DOHH2 (cell line): ENCODE measurements at regions not wholly inside any gene's neighbourhood (a gene's known extent, or its start where the extent isn't known, plus 50 kb on each side); places are given as distances from the start of the nearest gene placed in this dataset.

Source experiments
- H3F3A ChIP-seq: fragments of 200-600 bp; sonication (generic), shearing (Covaris generic); 2 replicates; pipeline ENCODE4 v1.6.0; 2016; ENCODE audit warnings: antibody characterized with exemption, mild to moderate bottlenecking; ENCODE audit not compliant: control insufficient read depth, insufficient read depth
- H3K27ac ChIP-seq: fragments of 200-600 bp; sonication (generic); 2 replicates; pipeline ENCODE4 v1.5.1; 2014; ENCODE audit warnings: low read depth, mild to moderate bottlenecking, low read length, moderate library complexity
- H3K27me3 ChIP-seq: fragments of 200-600 bp; sonication (generic); 2 replicates; pipeline ENCODE4 v1.6.1; 2014; ENCODE audit warnings: mild to moderate bottlenecking, low read length, mixed read lengths; ENCODE audit not compliant: control insufficient read depth
- H3K36me3 ChIP-seq: fragments of 200-600 bp; sonication (generic); 2 replicates; pipeline ENCODE4 v1.6.1; 2014; ENCODE audit warnings: mild to moderate bottlenecking, low read length, moderate library complexity, mixed read lengths; ENCODE audit not compliant: control insufficient read depth
- H3K4me1 ChIP-seq: fragments of 200-600 bp; sonication (generic); 2 replicates; pipeline ENCODE4 v1.6.1; 2014; ENCODE audit warnings: mild to moderate bottlenecking, low read length, mixed read lengths; ENCODE audit not compliant: control insufficient read depth
- H3K4me2 ChIP-seq: fragments of 200-600 bp; sonication (generic); 2 replicates; pipeline ENCODE4 v1.6.0; 2014; ENCODE audit warnings: mild to moderate bottlenecking, low read length, moderate library complexity
- H3K4me3 ChIP-seq: fragments of 200-600 bp; sonication (generic); 2 replicates; pipeline ENCODE4 v1.5.1; 2014; ENCODE audit warnings: mild to moderate bottlenecking, low read length, mixed read lengths
- H3K79me2 ChIP-seq: fragments of 200-600 bp; sonication (generic); 2 replicates; pipeline ENCODE4 v1.6.1; 2014; ENCODE audit warnings: mild to moderate bottlenecking, low read length, mixed read lengths; ENCODE audit not compliant: control insufficient read depth
- H3K9me2 ChIP-seq: fragments of 200-600 bp; sonication (generic); replicated peaks from 2 replicates; pipeline ENCODE4 v1.6.1; 2014; ENCODE audit warnings: mild to moderate bottlenecking, low read length, mixed read lengths; ENCODE audit not compliant: control insufficient read depth
- H3K9me3 ChIP-seq: fragments of 200-600 bp; sonication (generic); 2 replicates; pipeline ENCODE4 v1.6.1; 2014; ENCODE audit warnings: antibody characterized with exemption, low read length, mixed read lengths; ENCODE audit not compliant: control insufficient read depth, insufficient read depth
- H4K20me1 ChIP-seq: fragments of 200-600 bp; sonication (generic); 2 replicates; pipeline ENCODE4 v1.6.0; 2014; ENCODE audit warnings: low read depth, mild to moderate bottlenecking, antibody characterized with exemption, low read length, moderate library complexity; ENCODE audit not compliant: control insufficient read depth, insufficient read depth
- CTCF ChIP-seq: fragments of 200-600 bp; sonication (generic); IDR thresholded peaks from one replicate; pipeline ENCODE4 v1.5.1; 2014; ENCODE audit warnings: antibody characterized with exemption, mild to moderate bottlenecking, low read depth, low read length; ENCODE audit not compliant: poor library complexity, severe bottlenecking
- EZH2phosphoT487 ChIP-seq: fragments of 200-600 bp; sonication (generic); IDR thresholded peaks from 2 replicates; pipeline ENCODE4 v1.6.1; 2017; ENCODE audit warnings: borderline replicate concordance, mild to moderate bottlenecking, antibody characterized with exemption, low read length, moderate library complexity, mixed read lengths

DNA sequence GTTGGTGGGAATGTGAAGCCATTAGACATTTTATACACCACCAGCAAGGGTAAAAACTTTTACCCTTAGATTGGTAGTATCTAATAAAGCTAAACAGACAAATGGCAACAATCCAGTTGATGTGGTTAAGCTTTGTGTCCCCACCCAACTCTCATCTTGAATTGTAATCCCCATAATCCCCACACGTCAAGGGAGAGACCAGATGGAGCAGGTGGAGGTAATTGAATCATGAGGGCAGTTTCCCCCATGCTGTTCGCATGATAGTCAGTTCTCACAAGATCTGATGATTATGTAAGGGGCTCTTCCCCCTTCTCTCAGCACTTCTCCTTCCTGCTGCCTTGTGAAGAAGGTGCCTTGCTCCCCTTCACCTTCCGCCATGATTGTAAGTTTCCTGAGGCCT is 602.3 kb downstream of the NUF2 start:
- no peak overlapping the region for H3K4me3 ChIP-seq
- no peak for TF ChIP-seq EZH2phosphoT487
- no peak for TF ChIP-seq CTCF
- H3K27ac ChIP-seq = no peak overlapping the region
- no peaks in the 10 kb centered on the region for H3K36me3 ChIP-seq
- no peaks in the 10 kb centered on the region for H3K79me2 ChIP-seq
- no peaks in the 10 kb centered on the region for H3K9me2 ChIP-seq
- H3K27me3 ChIP-seq = no peaks in the 10 kb centered on the region
- no peaks in the 10 kb centered on the region for H3K9me3 ChIP-seq
- no peak overlapping the region for H3K4me2 ChIP-seq
- no peaks in the 10 kb centered on the region for H4K20me1 ChIP-seq
- no peaks in the 10 kb centered on the region for H3F3A ChIP-seq
- no peaks in the 10 kb centered on the region for H3K4me1 ChIP-seq

- Histone ChIP-seq H3K27ac (no peak overlapping the region), H3K9me2 (no peaks in the 10 kb centered on the region), H4K20me1 (no peaks in the 10 kb centered on the region), H3K79me2 (no peaks in the 10 kb centered on the region), H3K4me1 (no peaks in the 10 kb centered on the region), H3K36me3 (no peaks in the 10 kb centered on the region), H3K4me2 (no peak overlapping the region), H3K4me3 (no peak overlapping the region), H3K27me3 (no peaks in the 10 kb centered on the region), H3F3A (no peaks in the 10 kb centered on the region), H3K9me3 (no peaks in the 10 kb centered on the region)
- TF ChIP-seq EZH2phosphoT487 (no peak), CTCF (no peak)
These were observed 605.7 kb downstream of the NUF2 start for GRCh38 chr1:163927493-163927892.

GRCh38 chr1:163928069-163928468 is 606.3 kb downstream of the NUF2 start:
- no peaks in the 10 kb centered on the region for H3K9me3 ChIP-seq
- no peaks in the 10 kb centered on the region for H3K4me1 ChIP-seq
- no peaks in the 10 kb centered on the region for H3F3A ChIP-seq
- H3K27ac ChIP-seq = no peak overlapping the region
- no peaks in the 10 kb centered on the region for H3K79me2 ChIP-seq
- H3K36me3 ChIP-seq = no peaks in the 10 kb centered on the region
- H4K20me1 ChIP-seq = no peaks in the 10 kb centered on the region
- H3K4me3 ChIP-seq = no peak overlapping the region
- no peak for TF ChIP-seq CTCF
- TF ChIP-seq EZH2phosphoT487 = no peak
- no peaks in the 10 kb centered on the region for H3K9me2 ChIP-seq
- no peak overlapping the region for H3K4me2 ChIP-seq
- H3K27me3 ChIP-seq = no peaks in the 10 kb centered on the region

DNA sequence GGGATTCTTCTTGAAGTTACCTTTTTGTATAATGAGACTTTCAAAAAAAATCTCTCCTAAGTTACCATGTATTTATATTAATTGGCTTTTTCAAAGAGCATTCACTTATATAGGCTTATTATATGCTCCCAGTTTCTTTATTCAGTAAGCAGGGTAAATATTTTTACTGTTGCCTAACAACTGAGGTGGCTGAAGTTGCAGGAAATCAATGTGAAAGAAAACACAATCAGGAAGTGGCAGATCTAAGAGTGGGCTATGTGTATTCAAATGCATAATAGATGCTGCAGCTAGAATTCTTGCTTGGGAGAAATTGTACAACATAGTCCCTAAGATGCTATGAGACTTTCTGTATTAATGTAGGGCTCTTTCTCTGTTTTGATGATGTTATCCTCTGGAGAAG is 606.9 kb downstream of the NUF2 start:
- Histone ChIP-seq H3K36me3 (no peaks in the 10 kb centered on the region), H3K4me3 (no peak overlapping the region), H3K79me2 (no peaks in the 10 kb centered on the region), H3K4me1 (no peaks in the 10 kb centered on the region), H4K20me1 (no peaks in the 10 kb centered on the region), H3K27ac (no peak overlapping the region), H3K9me3 (no peaks in the 10 kb centered on the region), H3K9me2 (no peaks in the 10 kb centered on the region), H3F3A (no peaks in the 10 kb centered on the region), H3K27me3 (no peaks in the 10 kb centered on the region), H3K4me2 (no peak overlapping the region)
- no peak for TF ChIP-seq CTCF
- TF ChIP-seq EZH2phosphoT487 = no peak
